ENCODE measurements at regions not wholly inside any gene's neighbourhood (a gene's known extent, or its start where the extent isn't known, plus 50 kb on each side); places are given as distances from the start of the nearest gene placed in this dataset.

DNA sequence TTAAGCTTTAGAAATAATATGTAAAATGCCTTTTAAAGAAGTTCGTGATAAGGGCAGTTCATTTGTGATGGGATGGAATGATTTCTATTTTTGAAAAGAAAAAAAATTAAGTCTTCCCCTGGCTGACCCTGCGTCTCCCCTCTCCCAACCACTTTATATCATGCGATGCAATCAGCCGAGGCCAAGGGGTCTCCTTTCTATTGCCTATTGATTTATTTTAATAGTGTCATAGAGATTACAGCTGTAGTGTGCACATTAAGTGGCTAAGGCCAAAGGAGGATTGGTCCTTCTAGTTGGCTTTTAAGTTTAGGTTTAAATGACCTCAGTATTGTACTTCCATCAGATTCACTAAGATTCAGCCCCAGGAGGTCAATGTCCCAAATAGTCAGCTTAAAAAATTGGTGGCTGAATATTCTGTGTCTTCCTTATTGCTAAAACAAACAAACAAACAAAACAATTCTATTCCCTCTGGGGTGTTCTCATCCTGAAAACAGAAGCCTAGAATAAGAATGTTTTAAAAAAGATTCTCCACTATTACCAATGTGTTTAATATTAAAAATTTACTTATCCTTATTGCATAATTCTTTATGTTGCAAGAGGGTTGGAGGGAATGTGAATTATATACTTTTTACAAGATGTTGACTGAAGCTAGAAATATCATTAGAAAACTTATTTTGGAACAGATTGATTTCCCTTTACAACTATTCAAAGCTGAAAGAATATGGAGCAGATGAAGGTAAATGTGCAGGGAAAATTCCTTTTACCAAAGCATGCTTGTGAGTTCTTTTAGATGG lies 359.1 kb downstream of the SAMD5 start:
- Histone ChIP-seq H3K9me3 (ENCODE audit: control insufficient read depth in 2 of 2, low read length in 2 of 2) (no peaks in the 10 kb centered on the region), H3K4me1 (ENCODE audit: control insufficient read depth in 2 of 2, insufficient read depth in 2 of 2, low read length in 2 of 2) (no peaks in the 10 kb centered on the region), H3K27me3 (ENCODE audit: control insufficient read depth in 2 of 2, insufficient read depth in 2 of 2, low read length in 2 of 2) (no peaks in the 10 kb centered on the region), H3K9ac (ENCODE audit: low read depth in 1 of 2, low read length in 2 of 2) (no peak overlapping the region), H3K4me3 (ENCODE audit: low read length in 2 of 2) (no peak overlapping the region), H3K27ac (ENCODE audit: low read depth in 2 of 2, low read length in 2 of 2) (no peak overlapping the region), H3K36me3 (ENCODE audit: control insufficient read depth in 2 of 2, insufficient read depth in 2 of 2, low read length in 2 of 2) (no peaks in the 10 kb centered on the region)

DNA sequence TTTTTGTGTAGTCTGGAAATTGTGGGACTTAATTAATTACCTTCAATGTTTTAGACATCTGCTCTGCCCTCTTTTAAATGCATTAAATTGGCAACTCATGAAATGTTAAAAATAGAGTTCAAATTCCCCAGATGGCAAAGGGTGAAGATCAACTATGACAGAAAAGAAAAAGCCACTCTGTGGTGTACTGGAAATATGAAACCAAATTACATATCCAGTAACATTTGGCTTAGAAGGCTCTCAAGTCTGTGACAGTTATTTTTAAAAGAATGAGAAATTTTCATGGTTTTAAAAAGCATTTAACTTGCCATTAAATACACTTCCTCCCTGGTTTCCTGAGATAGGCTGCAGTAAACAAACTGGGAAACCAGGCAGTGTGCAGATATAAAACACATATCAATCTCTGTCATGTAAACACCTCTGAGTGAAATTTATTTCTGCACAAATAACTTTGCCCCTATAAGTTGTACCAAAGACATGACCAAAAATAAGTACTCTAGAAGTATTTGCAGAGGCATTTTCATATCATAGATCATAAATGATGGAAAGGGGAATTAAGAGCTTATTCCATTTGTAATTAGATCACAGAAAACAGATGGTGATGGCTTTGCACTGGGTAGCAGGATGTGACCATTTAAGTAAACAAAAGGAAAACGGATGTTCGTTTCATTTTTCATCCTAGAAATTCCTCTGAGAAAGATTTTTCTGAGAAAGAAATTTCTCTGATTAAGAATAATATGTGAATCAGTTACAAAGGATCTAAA lies 360.1 kb downstream of the SAMD5 start:
- Histone ChIP-seq H3K27me3 (ENCODE audit: control insufficient read depth in 2 of 2, insufficient read depth in 2 of 2, low read length in 2 of 2) (no peaks in the 10 kb centered on the region), H3K9me3 (ENCODE audit: control insufficient read depth in 2 of 2, low read length in 2 of 2) (no peaks in the 10 kb centered on the region), H3K27ac (ENCODE audit: low read depth in 2 of 2, low read length in 2 of 2) (no peak overlapping the region), H3K9ac (ENCODE audit: low read depth in 1 of 2, low read length in 2 of 2) (no peak overlapping the region), H3K36me3 (ENCODE audit: control insufficient read depth in 2 of 2, insufficient read depth in 2 of 2, low read length in 2 of 2) (no peaks in the 10 kb centered on the region), H3K4me1 (ENCODE audit: control insufficient read depth in 2 of 2, insufficient read depth in 2 of 2, low read length in 2 of 2) (no peaks in the 10 kb centered on the region), H3K4me3 (ENCODE audit: low read length in 2 of 2) (no peak overlapping the region)

DNA sequence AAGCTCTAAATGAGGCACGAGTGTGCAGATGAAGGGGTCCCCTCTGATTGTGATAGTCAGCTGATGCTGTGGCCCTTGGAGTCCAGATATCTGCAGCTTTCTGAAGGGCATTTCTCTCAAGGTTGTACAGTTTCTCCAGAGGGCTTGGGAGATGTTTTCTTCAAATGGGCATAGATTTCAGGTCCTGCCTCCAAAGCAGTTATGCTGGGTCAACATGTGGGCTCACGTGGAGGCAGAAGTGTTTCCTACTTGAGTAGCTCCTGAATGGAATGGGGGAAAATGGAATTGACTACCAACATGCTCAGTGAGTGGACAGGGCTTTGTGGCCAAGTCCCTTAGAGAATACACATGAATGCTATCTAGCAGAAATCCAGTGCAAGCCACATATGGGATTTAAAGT lies 360.7 kb downstream of the SAMD5 start:
- H3K27me3 ChIP-seq (ENCODE audit: control insufficient read depth in 2 of 2, insufficient read depth in 2 of 2, low read length in 2 of 2) = no peaks in the 10 kb centered on the region
- H3K9ac ChIP-seq (ENCODE audit: low read depth in 1 of 2, low read length in 2 of 2) = no peak overlapping the region
- no peaks in the 10 kb centered on the region for H3K36me3 ChIP-seq (ENCODE audit: control insufficient read depth in 2 of 2, insufficient read depth in 2 of 2, low read length in 2 of 2)
- no peak overlapping the region for H3K27ac ChIP-seq (ENCODE audit: low read depth in 2 of 2, low read length in 2 of 2)
- H3K4me1 ChIP-seq (ENCODE audit: control insufficient read depth in 2 of 2, insufficient read depth in 2 of 2, low read length in 2 of 2) = no peaks in the 10 kb centered on the region
- no peak overlapping the region for H3K4me3 ChIP-seq (ENCODE audit: low read length in 2 of 2)
- H3K9me3 ChIP-seq (ENCODE audit: control insufficient read depth in 2 of 2, low read length in 2 of 2) = no peaks in the 10 kb centered on the region

DNA sequence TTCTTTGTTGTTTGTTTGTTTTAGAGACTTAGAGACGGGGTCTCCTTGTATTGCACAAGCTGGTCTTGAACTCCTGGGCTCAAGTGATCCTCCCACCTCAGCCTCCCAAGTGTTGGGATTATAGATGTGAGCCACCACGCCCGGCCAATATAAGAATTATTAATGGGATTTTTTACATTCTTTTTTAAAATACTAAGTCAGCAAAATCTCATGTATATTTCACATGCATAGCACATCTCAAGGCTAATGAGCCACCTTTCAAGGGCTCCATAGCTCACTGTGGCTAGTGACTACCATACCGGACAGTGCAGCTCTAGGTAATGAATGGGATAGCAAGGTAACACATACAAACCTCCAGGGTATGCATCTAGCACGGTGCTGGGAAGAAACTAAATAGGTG lies 361.4 kb downstream of the SAMD5 start:
- no peaks in the 10 kb centered on the region for H3K27me3 ChIP-seq (ENCODE audit: control insufficient read depth in 2 of 2, insufficient read depth in 2 of 2, low read length in 2 of 2)
- H3K36me3 ChIP-seq (ENCODE audit: control insufficient read depth in 2 of 2, insufficient read depth in 2 of 2, low read length in 2 of 2) = no peaks in the 10 kb centered on the region
- H3K27ac ChIP-seq (ENCODE audit: low read depth in 2 of 2, low read length in 2 of 2) = no peak overlapping the region
- no peaks in the 10 kb centered on the region for H3K4me1 ChIP-seq (ENCODE audit: control insufficient read depth in 2 of 2, insufficient read depth in 2 of 2, low read length in 2 of 2)
- H3K9me3 ChIP-seq (ENCODE audit: control insufficient read depth in 2 of 2, low read length in 2 of 2) = no peaks in the 10 kb centered on the region
- H3K4me3 ChIP-seq (ENCODE audit: low read length in 2 of 2) = no peak overlapping the region
- H3K9ac ChIP-seq (ENCODE audit: low read depth in 1 of 2, low read length in 2 of 2) = no peak overlapping the region

DNA sequence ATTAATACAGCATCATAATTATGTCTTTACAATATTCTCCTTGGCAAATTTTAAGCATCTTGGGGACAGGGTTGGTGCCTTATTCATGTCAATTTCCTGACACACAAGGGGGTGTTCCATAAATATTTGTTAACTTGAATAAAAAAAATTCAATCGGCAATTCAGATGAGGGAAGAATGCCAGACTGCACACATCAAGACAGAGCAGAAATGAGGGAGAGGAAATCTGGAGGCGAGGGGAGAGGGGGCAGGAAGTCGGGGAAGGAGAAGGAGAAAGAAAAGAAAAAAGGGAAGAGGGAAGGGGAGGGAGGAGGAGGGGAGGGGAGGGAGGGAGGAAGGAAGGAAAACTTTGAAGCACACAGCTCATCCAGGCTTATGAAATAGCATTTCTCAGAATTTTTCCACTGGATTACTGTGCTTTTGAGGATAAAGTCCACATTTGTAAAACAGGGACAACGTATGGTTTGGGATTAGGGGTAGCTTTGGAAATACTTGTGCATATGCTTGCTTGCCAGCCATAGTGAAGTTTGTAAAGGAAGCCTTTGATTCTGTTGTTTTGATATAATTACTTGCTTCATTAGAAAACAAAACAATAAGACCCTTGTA lies 362.1 kb downstream of the SAMD5 start:
- Histone ChIP-seq H3K36me3 (ENCODE audit: control insufficient read depth in 2 of 2, insufficient read depth in 2 of 2, low read length in 2 of 2) (no peaks in the 10 kb centered on the region), H3K27me3 (ENCODE audit: control insufficient read depth in 2 of 2, insufficient read depth in 2 of 2, low read length in 2 of 2) (no peaks in the 10 kb centered on the region), H3K27ac (ENCODE audit: low read depth in 2 of 2, low read length in 2 of 2) (no peak overlapping the region), H3K4me1 (ENCODE audit: control insufficient read depth in 2 of 2, insufficient read depth in 2 of 2, low read length in 2 of 2) (no peaks in the 10 kb centered on the region), H3K9me3 (ENCODE audit: control insufficient read depth in 2 of 2, low read length in 2 of 2) (no peaks in the 10 kb centered on the region), H3K9ac (ENCODE audit: low read depth in 1 of 2, low read length in 2 of 2) (no peak overlapping the region), H3K4me3 (ENCODE audit: low read length in 2 of 2) (no peak overlapping the region)

DNA sequence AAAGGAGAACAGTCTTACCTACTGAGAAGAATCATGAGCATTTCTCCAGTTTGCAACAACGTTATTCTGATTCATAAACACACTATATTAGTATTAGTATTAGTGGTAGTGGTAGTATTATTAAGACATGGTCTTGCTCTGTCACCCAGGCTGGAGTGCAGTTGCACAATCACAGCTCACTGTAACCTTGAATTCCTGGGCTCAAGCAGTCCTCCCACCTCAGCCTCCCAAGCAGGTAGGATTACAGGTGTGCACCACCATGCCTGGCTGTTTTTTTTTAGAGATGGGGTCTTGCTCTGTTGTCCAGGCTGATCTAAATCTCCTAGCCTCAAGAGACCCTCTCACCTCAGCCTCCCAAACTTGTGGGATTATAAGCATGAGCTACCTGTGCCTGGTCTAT lies 363.5 kb downstream of the SAMD5 start:
- no peaks in the 10 kb centered on the region for H3K36me3 ChIP-seq (ENCODE audit: control insufficient read depth in 2 of 2, insufficient read depth in 2 of 2, low read length in 2 of 2)
- H3K27ac ChIP-seq (ENCODE audit: low read depth in 2 of 2, low read length in 2 of 2) = no peak overlapping the region
- H3K9ac ChIP-seq (ENCODE audit: low read depth in 1 of 2, low read length in 2 of 2) = no peak overlapping the region

DNA sequence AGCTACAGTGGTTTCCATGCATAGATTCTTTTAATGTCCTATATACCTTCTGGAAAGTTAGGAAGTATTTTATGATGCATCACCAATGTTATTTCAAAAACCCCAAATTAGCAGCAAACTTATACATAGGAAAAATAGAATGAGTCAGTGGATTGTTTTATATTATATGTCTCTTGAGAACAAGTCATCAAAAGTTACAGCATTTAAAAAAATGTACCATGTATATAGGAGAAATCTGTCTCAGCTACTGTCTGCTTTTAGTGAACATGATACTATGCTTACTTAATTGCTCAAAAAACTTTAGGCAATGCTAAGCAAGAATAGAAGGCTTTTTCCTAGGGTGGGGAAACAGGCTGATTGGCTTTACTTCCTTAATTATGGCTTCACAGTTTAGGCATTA lies 365.3 kb downstream of the SAMD5 start:
- Histone ChIP-seq H3K27me3 (ENCODE audit: control insufficient read depth in 2 of 2, insufficient read depth in 2 of 2, low read length in 2 of 2) (no peaks in the 10 kb centered on the region), H3K9ac (ENCODE audit: low read depth in 1 of 2, low read length in 2 of 2) (no peak overlapping the region), H3K4me1 (ENCODE audit: control insufficient read depth in 2 of 2, insufficient read depth in 2 of 2, low read length in 2 of 2) (no peaks in the 10 kb centered on the region), H3K27ac (ENCODE audit: low read depth in 2 of 2, low read length in 2 of 2) (no peak overlapping the region), H3K36me3 (ENCODE audit: control insufficient read depth in 2 of 2, insufficient read depth in 2 of 2, low read length in 2 of 2) (no peaks in the 10 kb centered on the region), H3K9me3 (ENCODE audit: control insufficient read depth in 2 of 2, low read length in 2 of 2) (no peaks in the 10 kb centered on the region), H3K4me3 (ENCODE audit: low read length in 2 of 2) (no peak overlapping the region)

More for the DNA sequence above, 363.5 kb downstream of the SAMD5 start:
- Histone ChIP-seq H3K4me3 (ENCODE audit: low read length in 2 of 2) (no peak overlapping the region), H3K9me3 (ENCODE audit: control insufficient read depth in 2 of 2, low read length in 2 of 2) (no peaks in the 10 kb centered on the region), H3K4me1 (ENCODE audit: control insufficient read depth in 2 of 2, insufficient read depth in 2 of 2, low read length in 2 of 2) (no peaks in the 10 kb centered on the region), H3K27me3 (ENCODE audit: control insufficient read depth in 2 of 2, insufficient read depth in 2 of 2, low read length in 2 of 2) (no peaks in the 10 kb centered on the region)

DNA sequence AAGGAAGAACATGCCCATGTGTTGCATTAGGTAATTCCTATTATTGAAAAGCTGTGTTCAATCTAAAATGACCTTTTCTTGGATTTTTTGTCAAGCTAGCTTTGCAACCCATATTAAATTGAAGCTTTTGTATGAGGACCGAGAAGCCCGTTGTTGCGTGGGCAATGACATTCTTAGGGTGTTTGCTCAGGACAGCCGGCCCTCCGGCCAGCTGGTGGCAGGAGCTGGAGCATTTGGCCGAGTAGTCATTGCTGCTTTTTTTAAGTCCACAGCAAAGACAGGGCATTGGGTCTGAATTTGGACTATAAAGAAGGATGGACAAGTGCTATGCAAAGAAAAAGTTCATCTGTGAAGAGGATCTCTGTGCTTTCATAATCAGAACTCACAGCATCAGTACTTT lies 365.8 kb downstream of the SAMD5 start:
- Histone ChIP-seq H3K9me3 (ENCODE audit: control insufficient read depth in 2 of 2, low read length in 2 of 2) (no peaks in the 10 kb centered on the region), H3K4me1 (ENCODE audit: control insufficient read depth in 2 of 2, insufficient read depth in 2 of 2, low read length in 2 of 2) (no peaks in the 10 kb centered on the region), H3K9ac (ENCODE audit: low read depth in 1 of 2, low read length in 2 of 2) (peak overlapping the region in 1 of 2 donors; percentile 14), H3K27ac (ENCODE audit: low read depth in 2 of 2, low read length in 2 of 2) (no peak overlapping the region), H3K4me3 (ENCODE audit: low read length in 2 of 2) (no peak overlapping the region), H3K27me3 (ENCODE audit: control insufficient read depth in 2 of 2, insufficient read depth in 2 of 2, low read length in 2 of 2) (no peaks in the 10 kb centered on the region), H3K36me3 (ENCODE audit: control insufficient read depth in 2 of 2, insufficient read depth in 2 of 2, low read length in 2 of 2) (no peaks in the 10 kb centered on the region)

DNA sequence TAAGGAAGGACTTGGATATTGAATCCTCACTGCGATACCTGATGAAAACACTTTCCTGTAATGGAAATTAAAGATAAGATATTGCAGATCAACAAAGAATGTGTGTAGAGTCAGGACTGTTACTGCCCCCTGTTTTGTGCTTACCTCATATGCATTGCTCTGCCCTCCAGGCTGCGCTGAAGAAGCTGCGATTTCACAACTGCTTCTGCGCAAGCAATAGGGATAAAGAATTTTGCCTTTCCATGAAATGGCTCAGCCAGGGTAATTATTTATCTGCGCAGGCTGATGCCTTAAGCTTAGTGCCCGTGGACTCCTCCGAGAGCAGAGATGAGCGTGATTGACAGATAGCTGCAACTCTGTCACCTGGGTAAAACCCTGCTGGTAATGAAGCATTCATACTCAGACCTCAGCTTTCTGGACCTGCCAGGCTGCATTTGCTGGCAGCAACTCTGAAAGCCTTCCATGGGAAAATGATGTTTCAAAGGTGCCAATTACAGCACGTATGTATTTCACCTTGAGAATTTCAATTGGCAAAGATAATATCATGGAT lies 370.6 kb downstream of the SAMD5 start:
- no peaks in the 10 kb centered on the region for H3K9me3 ChIP-seq (ENCODE audit: control insufficient read depth in 2 of 2, low read length in 2 of 2)
- H3K9ac ChIP-seq (ENCODE audit: low read depth in 1 of 2, low read length in 2 of 2) = no peak overlapping the region
- no peak overlapping the region for H3K4me3 ChIP-seq (ENCODE audit: low read length in 2 of 2)
- no peaks in the 10 kb centered on the region for H3K27me3 ChIP-seq (ENCODE audit: control insufficient read depth in 2 of 2, insufficient read depth in 2 of 2, low read length in 2 of 2)
- H3K4me1 ChIP-seq (ENCODE audit: control insufficient read depth in 2 of 2, insufficient read depth in 2 of 2, low read length in 2 of 2) = no peaks in the 10 kb centered on the region
- H3K36me3 ChIP-seq (ENCODE audit: control insufficient read depth in 2 of 2, insufficient read depth in 2 of 2, low read length in 2 of 2) = no peaks in the 10 kb centered on the region
- H3K27ac ChIP-seq (ENCODE audit: low read depth in 2 of 2, low read length in 2 of 2) = no peak overlapping the region

DNA sequence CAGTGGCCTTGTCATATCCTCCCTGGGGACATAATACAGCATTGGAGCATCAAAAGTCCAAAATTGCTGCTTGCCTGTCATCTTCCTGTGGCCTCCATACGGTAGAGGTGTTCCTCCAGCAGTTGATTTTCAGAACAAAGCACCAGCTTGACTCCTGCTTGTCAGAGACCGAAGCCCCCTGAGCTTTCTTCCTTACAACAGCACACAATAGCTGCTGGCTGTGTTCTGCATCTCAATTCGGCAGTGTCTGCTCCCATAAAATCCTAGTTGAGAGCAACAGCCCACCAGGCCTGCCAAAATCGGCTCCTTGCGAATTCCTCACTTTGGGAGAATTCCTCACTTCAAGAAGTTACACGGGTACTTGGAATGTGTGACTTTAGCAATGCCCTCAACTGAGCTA lies 372.9 kb downstream of the SAMD5 start:
- Histone ChIP-seq H3K9ac (ENCODE audit: low read depth in 1 of 2, low read length in 2 of 2) (no peak overlapping the region), H3K9me3 (ENCODE audit: control insufficient read depth in 2 of 2, low read length in 2 of 2) (no peaks in the 10 kb centered on the region), H3K27me3 (ENCODE audit: control insufficient read depth in 2 of 2, insufficient read depth in 2 of 2, low read length in 2 of 2) (no peaks in the 10 kb centered on the region), H3K36me3 (ENCODE audit: control insufficient read depth in 2 of 2, insufficient read depth in 2 of 2, low read length in 2 of 2) (no peaks in the 10 kb centered on the region), H3K4me1 (ENCODE audit: control insufficient read depth in 2 of 2, insufficient read depth in 2 of 2, low read length in 2 of 2) (no peaks in the 10 kb centered on the region), H3K4me3 (ENCODE audit: low read length in 2 of 2) (no peak overlapping the region), H3K27ac (ENCODE audit: low read depth in 2 of 2, low read length in 2 of 2) (no peak overlapping the region)
